ENCODE measurements at regions not wholly inside any gene's neighbourhood (a gene's known extent, or its start where the extent isn't known, plus 50 kb on each side); places are given as distances from the start of the nearest gene placed in this dataset.

GRCh38 chr3:194274424-194275085 lies 76.6 kb downstream of the CPN2 start:
- H3K36me3 ChIP-seq = no peaks in the 10 kb centered on the region
- H3K27me3 ChIP-seq = no peaks in the 10 kb centered on the region
- peaks cover 36 to 44% of the 10 kb centered on the region in 2 donors for H3K4me1 ChIP-seq
- intact Hi-C loops (cut with DNase I; ENCODE audit: low total_unique reads) = no loop called here
- H3K4me3 ChIP-seq = no peak overlapping the region
- TF ChIP-seq CTCF (IDR thresholded peaks at IDR 0.05) = no peak
- no peak for TF ChIP-seq POLR2A (IDR thresholded peaks at IDR 0.05)
- no peak for TF ChIP-seq POLR2AphosphoS5 (IDR thresholded peaks at IDR 0.05)
- H3K9me3 ChIP-seq = no peaks in the 10 kb centered on the region
- DNase-seq (ENCODE audit: low spot score in 2 of 2) = peak in 1 of 2 donors; percentile 17
- peak overlapping the region; percentile 54 to 79 for H3K27ac ChIP-seq

DNA sequence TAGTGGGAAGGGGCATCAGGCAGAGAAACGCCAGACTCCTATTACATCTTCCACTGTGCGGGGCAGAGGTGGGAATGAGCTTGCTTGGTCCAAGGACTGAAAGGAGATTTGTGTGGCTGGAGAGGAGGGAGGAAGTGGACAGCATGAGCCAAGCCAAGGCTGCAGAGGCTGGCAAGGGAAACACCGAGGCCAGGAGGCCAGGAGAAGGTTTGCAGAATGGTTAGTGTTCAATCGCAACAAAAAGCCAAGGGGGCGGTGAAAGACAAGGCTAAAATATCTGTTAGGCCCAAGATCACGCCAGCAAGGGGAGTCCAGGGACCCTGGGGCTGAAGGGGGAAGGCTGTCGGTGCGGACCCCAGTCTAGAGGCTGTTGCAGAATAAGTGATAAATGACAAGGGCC lies 75.8 kb downstream of the CPN2 start:
- no peaks in the 10 kb centered on the region for H3K27me3 ChIP-seq
- H3K4me3 ChIP-seq = no peak overlapping the region
- H3K4me1 ChIP-seq = peaks cover 36 to 42% of the 10 kb centered on the region in 2 donors
- H3K36me3 ChIP-seq = no peaks in the 10 kb centered on the region
- TF ChIP-seq POLR2A (IDR thresholded peaks at IDR 0.05) (no peak), CTCF (IDR thresholded peaks at IDR 0.05) (no peak), POLR2AphosphoS5 (IDR thresholded peaks at IDR 0.05) (no peak)
- H3K9me3 ChIP-seq = no peaks in the 10 kb centered on the region
- DNase-seq (ENCODE audit: low spot score in 2 of 2) = peak in 1 of 2 donors; percentile 18
- H3K27ac ChIP-seq = peak overlapping the region; percentile 54 to 79
- intact Hi-C loops (cut with DNase I; ENCODE audit: low total_unique reads) = no loop called here

DNA sequence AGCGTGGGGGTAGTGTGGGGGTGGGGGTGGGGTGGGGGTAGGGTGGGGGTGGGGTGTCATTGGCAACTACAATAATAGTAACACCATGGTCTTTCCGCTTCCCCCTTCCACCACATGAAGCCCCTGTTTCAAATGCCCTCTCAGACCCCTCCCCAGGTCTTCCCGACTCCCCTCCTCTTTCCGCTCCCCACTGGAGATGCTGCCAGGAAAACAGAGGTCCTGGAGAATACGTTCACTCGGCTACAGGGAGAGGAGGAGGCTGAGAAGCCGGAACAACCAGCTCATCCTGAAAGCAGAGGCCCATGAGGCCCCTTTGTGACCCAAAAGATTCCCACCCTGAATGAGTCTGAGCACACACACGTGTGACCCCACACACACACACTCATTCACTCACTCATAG lies 75.4 kb downstream of the CPN2 start:
- Histone ChIP-seq H3K4me1 (peaks cover 32 to 38% of the 10 kb centered on the region in 2 donors), H3K36me3 (no peaks in the 10 kb centered on the region), H3K27me3 (no peaks in the 10 kb centered on the region), H3K27ac (peak overlapping the region; percentile 79 to 93), H3K4me3 (no peak overlapping the region), H3K9me3 (no peaks in the 10 kb centered on the region)
- DNase-seq (ENCODE audit: low spot score in 2 of 2) = peak; percentile 17 to 28
- TF ChIP-seq POLR2A (IDR thresholded peaks at IDR 0.05) = no peak
- no peak for TF ChIP-seq CTCF (IDR thresholded peaks at IDR 0.05)
- no peak for TF ChIP-seq POLR2AphosphoS5 (IDR thresholded peaks at IDR 0.05)
- intact Hi-C loops (cut with DNase I; ENCODE audit: low total_unique reads) = no loop called here

DNA sequence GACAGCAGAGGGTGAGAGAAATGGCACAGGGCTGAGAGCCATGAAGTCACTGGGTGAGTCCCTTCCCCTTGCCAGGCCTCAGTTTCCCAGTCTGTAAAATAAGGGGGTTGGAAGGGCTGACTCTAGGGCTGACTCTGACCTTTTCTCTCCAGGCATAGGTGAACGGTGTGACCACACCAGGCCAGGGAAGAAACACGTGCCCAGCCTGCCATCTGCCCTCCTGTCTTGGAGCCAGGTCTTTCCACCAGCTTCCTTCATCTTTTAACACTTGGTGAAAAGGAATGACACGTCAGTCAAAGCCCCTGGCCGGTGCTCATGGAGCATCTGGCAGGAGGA lies 74.4 kb downstream of the CPN2 start:
- no peaks in the 10 kb centered on the region for H3K36me3 ChIP-seq
- H3K27ac ChIP-seq = peak overlapping the region; percentile 93 to 95
- H3K27me3 ChIP-seq = no peaks in the 10 kb centered on the region
- DNase-seq (ENCODE audit: low spot score in 2 of 2) = no peak
- peaks cover 22 to 30% of the 10 kb centered on the region in 2 donors for H3K4me1 ChIP-seq
- intact Hi-C loops (cut with DNase I; ENCODE audit: low total_unique reads) = no loop called here
- TF ChIP-seq CTCF (IDR thresholded peaks at IDR 0.05) (no peak), POLR2AphosphoS5 (IDR thresholded peaks at IDR 0.05) (no peak), POLR2A (IDR thresholded peaks at IDR 0.05) (no peak)
- no peak overlapping the region for H3K4me3 ChIP-seq
- H3K9me3 ChIP-seq = no peaks in the 10 kb centered on the region

DNA sequence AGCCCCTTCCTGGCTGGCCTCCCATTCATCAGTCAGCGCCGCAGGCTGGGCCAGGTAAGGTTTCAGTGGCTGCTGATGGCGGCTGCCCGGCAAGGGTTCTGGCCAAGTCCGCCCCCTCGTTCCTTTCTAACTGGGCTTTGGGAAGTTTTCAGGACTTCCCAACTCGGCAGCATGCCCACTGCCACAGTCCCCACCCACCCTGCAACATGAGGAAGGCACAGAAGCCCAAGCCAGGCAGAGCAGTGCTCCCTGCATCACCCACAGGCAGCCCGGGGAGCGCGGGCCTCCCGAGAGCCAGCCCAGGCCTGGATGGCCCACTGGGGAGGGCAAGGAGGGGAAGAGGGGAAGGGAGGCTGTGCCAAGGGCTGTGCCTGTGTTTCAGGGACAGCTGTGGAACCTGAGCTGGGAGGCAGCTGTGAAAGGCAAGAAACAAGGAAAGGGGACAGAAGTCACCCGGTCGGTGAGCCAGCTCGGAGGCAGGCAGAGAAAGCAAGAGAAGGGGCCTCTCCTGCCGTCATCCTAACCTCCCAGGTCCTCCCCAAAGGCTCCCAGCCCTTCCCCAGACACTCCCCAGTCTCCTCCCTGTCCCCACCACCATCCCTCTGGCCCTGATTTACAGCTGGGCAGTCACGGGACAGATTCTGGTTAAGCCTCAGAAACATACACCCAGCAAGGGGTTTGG lies 73.9 kb downstream of the CPN2 start:
- peak overlapping the region; percentile 93 to 95 for H3K27ac ChIP-seq
- intact Hi-C loops (cut with DNase I; ENCODE audit: low total_unique reads) = no loop called here
- H3K4me1 ChIP-seq = peaks cover 22 to 30% of the 10 kb centered on the region in 2 donors

More for the DNA sequence above, 73.9 kb downstream of the CPN2 start:
- TF ChIP-seq POLR2AphosphoS5 (IDR thresholded peaks at IDR 0.05) (peak in 1 of 3 donors; percentile 35), CTCF (IDR thresholded peaks at IDR 0.05) (no peak)
- Histone ChIP-seq H3K36me3 (no peaks in the 10 kb centered on the region), H3K4me3 (peak overlapping the region in 1 of 3 donors; percentile 36), H3K9me3 (no peaks in the 10 kb centered on the region), H3K27me3 (no peaks in the 10 kb centered on the region)
- DNase-seq (ENCODE audit: low spot score in 2 of 2) = peak; percentile 64 to 69

Measured in breast epithelium (tissue), 4 donors.